Astrocyte (in vitro differentiated cells and primary cell): ENCODE measurements at regions not wholly inside any gene's neighbourhood (a gene's known extent, or its start where the extent isn't known, plus 50 kb on each side); places are given as distances from the start of the nearest gene placed in this dataset.
A peak's percentile ranks its signal among the peaks of the same experiment; 100 is the strongest.

Source experiments
- DNase-seq: peaks from one replicate; pipeline ENCODE4 v3.0.0-alpha.2; 2010; ENCODE audit warnings: low read depth
- FAIRE-seq: peaks from 2 replicates; lab custom pipeline; 2011; peaks lifted over from hg19 to GRCh38; lab: Jason Lieb, UNC
- H2AFZ ChIP-seq: 2 replicates; pipeline ENCODE4 v1.6.0; 2012; ENCODE audit warnings: low read depth, low read length, inconsistent platforms
- H3K27ac ChIP-seq: 2 replicates; pipeline ENCODE4 v1.5.1; 2011; ENCODE audit warnings: low read depth, low read length, inconsistent platforms
- H3K27me3 ChIP-seq: 2 replicates; pipeline ENCODE4 v1.6.0; 2011; ENCODE audit warnings: low read length, inconsistent platforms; ENCODE audit not compliant: insufficient read depth
- H3K36me3 ChIP-seq: 2 replicates; pipeline ENCODE4 v1.5.1; 2011; ENCODE audit warnings: low read length, inconsistent platforms; ENCODE audit not compliant: insufficient read depth
- H3K4me1 ChIP-seq: 2 replicates; pipeline ENCODE4 v1.5.1; 2011; ENCODE audit warnings: low read length, inconsistent platforms; ENCODE audit not compliant: insufficient read depth
- H3K4me2 ChIP-seq: 2 replicates; pipeline ENCODE4 v1.6.0; 2012; ENCODE audit warnings: low read length, inconsistent platforms
- H3K4me3 ChIP-seq: 2 replicates; pipeline ENCODE4 v1.5.1; 2011; ENCODE audit warnings: low read depth, mild to moderate bottlenecking, low read length, inconsistent platforms; ENCODE audit not compliant: insufficient read depth
- H3K79me2 ChIP-seq: 2 replicates; pipeline ENCODE4 v1.6.0; 2012; ENCODE audit warnings: mild to moderate bottlenecking, low read length, inconsistent platforms; ENCODE audit not compliant: insufficient read depth
- H3K9ac ChIP-seq: 2 replicates; pipeline ENCODE4 v1.6.0; 2012; ENCODE audit warnings: mild to moderate bottlenecking, low read length, inconsistent platforms
- H3K9me3 ChIP-seq: 2 replicates; pipeline ENCODE4 v1.5.1; 2012; ENCODE audit warnings: low read depth, mild to moderate bottlenecking, low read length, inconsistent platforms; ENCODE audit not compliant: insufficient read depth
- H4K20me1 ChIP-seq: 2 replicates; pipeline ENCODE4 v1.6.0; 2012; ENCODE audit warnings: low read length, inconsistent platforms; ENCODE audit not compliant: insufficient read depth
- H3K27ac Mint-ChIP-seq: one replicate; pipeline ENCODE4 v1.8.0; 2021; ENCODE audit warnings: mild to moderate bottlenecking, mixed read lengths; ENCODE audit not compliant: unreplicated experiment
- H3K27me3 Mint-ChIP-seq: one replicate; pipeline ENCODE4 v1.8.0; 2021; ENCODE audit warnings: low read depth, mixed read lengths; ENCODE audit not compliant: unreplicated experiment
- H3K36me3 Mint-ChIP-seq: one replicate; pipeline ENCODE4 v1.8.0; 2021; ENCODE audit warnings: low read depth, mixed read lengths; ENCODE audit not compliant: unreplicated experiment
- H3K4me1 Mint-ChIP-seq: one replicate; pipeline ENCODE4 v1.8.0; 2021; ENCODE audit warnings: low read depth, mixed read lengths; ENCODE audit not compliant: unreplicated experiment
- H3K4me3 Mint-ChIP-seq: one replicate; pipeline ENCODE4 v1.8.0; 2021; ENCODE audit warnings: mild to moderate bottlenecking, moderate library complexity, mixed read lengths; ENCODE audit not compliant: unreplicated experiment
- H3K9me3 Mint-ChIP-seq: one replicate; pipeline ENCODE4 v1.8.0; 2021; ENCODE audit warnings: mild to moderate bottlenecking, mixed read lengths; ENCODE audit not compliant: unreplicated experiment
- EZH2 ChIP-seq: IDR thresholded peaks from 2 replicates; pipeline ENCODE4 v1.6.1; 2012; ENCODE audit warnings: mild to moderate bottlenecking, low read length, inconsistent platforms; ENCODE audit not compliant: insufficient read depth
- TF ChIP-seq, protein P1 (sequence below): IDR thresholded peaks from 2 replicates; pipeline ENCODE4 v1.5.1; 2011; ENCODE audit warnings: low read depth, mild to moderate bottlenecking, inconsistent platforms, low read length, moderate library complexity; ENCODE audit not compliant: insufficient read depth

DNA sequence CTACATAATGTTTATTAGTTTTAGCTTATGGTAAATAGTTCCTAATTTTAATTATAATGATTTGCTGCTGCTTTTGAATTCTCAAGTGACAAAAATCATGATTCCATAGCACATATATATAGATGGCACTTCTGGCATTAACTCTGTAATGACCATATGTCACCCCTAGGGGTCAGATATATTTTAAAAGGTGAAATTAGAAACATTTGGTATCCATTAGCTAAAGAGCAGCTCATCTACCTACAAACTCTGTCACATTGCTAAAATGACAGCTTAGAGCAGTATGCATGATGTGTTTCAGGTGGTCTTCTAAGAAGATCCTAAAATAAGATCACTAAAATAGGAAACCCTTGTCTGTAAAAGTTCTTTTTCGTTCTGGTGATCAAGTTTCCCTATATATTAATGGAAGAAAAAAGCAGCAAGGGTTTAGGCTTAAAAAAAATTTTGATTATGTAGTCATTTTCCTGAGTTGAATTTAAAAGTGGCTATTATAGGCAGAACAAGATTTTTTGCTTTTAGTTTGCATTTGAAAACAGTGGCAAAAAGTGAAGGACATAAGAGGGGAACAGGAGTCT lies 157.7 kb upstream of the POU5F2 start:
- H3K9me3 Mint-ChIP-seq: no peaks in the 10 kb centered on the region
- no peaks in the 10 kb centered on the region for H3K27me3 Mint-ChIP-seq
- no peaks in the 10 kb centered on the region for H3K36me3 ChIP-seq
- TF ChIP-seq, protein P1, sequence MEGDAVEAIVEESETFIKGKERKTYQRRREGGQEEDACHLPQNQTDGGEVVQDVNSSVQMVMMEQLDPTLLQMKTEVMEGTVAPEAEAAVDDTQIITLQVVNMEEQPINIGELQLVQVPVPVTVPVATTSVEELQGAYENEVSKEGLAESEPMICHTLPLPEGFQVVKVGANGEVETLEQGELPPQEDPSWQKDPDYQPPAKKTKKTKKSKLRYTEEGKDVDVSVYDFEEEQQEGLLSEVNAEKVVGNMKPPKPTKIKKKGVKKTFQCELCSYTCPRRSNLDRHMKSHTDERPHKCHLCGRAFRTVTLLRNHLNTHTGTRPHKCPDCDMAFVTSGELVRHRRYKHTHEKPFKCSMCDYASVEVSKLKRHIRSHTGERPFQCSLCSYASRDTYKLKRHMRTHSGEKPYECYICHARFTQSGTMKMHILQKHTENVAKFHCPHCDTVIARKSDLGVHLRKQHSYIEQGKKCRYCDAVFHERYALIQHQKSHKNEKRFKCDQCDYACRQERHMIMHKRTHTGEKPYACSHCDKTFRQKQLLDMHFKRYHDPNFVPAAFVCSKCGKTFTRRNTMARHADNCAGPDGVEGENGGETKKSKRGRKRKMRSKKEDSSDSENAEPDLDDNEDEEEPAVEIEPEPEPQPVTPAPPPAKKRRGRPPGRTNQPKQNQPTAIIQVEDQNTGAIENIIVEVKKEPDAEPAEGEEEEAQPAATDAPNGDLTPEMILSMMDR: peak; percentile 38
- no peak for TF ChIP-seq EZH2
- H3K4me1 Mint-ChIP-seq: no peaks in the 10 kb centered on the region
- H3K36me3 Mint-ChIP-seq: no peaks in the 10 kb centered on the region
- no peaks in the 10 kb centered on the region for H4K20me1 ChIP-seq
- no peak overlapping the region for H3K4me3 ChIP-seq
- no peak for DNase-seq
- no peak overlapping the region for H3K9ac ChIP-seq
- H3K79me2 ChIP-seq: no peaks in the 10 kb centered on the region
- no peak overlapping the region for H2AFZ ChIP-seq
- no peaks in the 10 kb centered on the region for H3K27me3 ChIP-seq
- H3K27ac ChIP-seq: no peak overlapping the region
- no peaks in the 10 kb centered on the region for H3K4me1 ChIP-seq
- no peak overlapping the region for H3K4me3 Mint-ChIP-seq
- H3K9me3 ChIP-seq: no peaks in the 10 kb centered on the region
- H3K27ac Mint-ChIP-seq: no peak overlapping the region
- no peak overlapping the region for H3K4me2 ChIP-seq
- FAIRE-seq: peak; percentile 32

- Mint-ChIP-seq H3K9me3 (no peaks in the 10 kb centered on the region), H3K27ac (no peak overlapping the region), H3K4me3 (no peak overlapping the region), H3K27me3 (no peaks in the 10 kb centered on the region), H3K36me3 (no peaks in the 10 kb centered on the region), H3K4me1 (peaks cover 11% of the 10 kb centered on the region)
- TF ChIP-seq, protein P1: peak; percentile 32
- TF ChIP-seq EZH2: no peak
- H3K27me3 ChIP-seq: no peaks in the 10 kb centered on the region
- no peaks in the 10 kb centered on the region for H3K79me2 ChIP-seq
- no peak overlapping the region for H3K9ac ChIP-seq
- DNase-seq: no peak
- H3K4me1 ChIP-seq: no peaks in the 10 kb centered on the region
- H4K20me1 ChIP-seq: no peaks in the 10 kb centered on the region
- no peak overlapping the region for H3K4me3 ChIP-seq
- no peaks in the 10 kb centered on the region for H3K36me3 ChIP-seq
- H2AFZ ChIP-seq: no peak overlapping the region
- peak; percentile 34 for FAIRE-seq
- no peak overlapping the region for H3K27ac ChIP-seq
- H3K4me2 ChIP-seq: no peak overlapping the region
- H3K9me3 ChIP-seq: no peaks in the 10 kb centered on the region
Measured at GRCh38 chr5:93894601-93895354, 153.4 kb upstream of the POU5F2 start.

DNA sequence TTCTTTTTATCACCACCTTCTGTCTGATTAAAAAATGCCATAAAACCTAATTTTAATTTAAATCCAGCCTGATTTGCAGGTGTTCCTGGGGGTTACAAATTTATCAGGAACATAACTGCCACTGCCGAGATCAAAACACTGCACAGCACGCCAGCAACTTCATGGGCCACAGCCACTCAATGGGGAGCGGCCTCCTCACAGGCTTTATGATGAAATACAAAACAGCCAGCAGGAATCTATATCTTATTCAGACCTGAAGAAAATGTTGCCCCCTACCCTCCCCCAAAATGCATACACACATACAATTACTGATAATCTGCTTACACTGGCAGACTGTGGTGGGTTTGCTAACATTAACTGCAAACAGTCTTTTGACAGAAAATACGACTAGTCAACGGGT lies 151.7 kb upstream of the POU5F2 start:
- Mint-ChIP-seq H3K36me3 (no peaks in the 10 kb centered on the region), H3K27ac (peak overlapping the region; percentile 6), H3K9me3 (no peaks in the 10 kb centered on the region), H3K27me3 (no peaks in the 10 kb centered on the region), H3K4me1 (peaks cover 11% of the 10 kb centered on the region), H3K4me3 (no peak overlapping the region)
- no peaks in the 10 kb centered on the region for H4K20me1 ChIP-seq
- H3K27me3 ChIP-seq: no peaks in the 10 kb centered on the region
- no peaks in the 10 kb centered on the region for H3K36me3 ChIP-seq
- H2AFZ ChIP-seq: no peak overlapping the region
- H3K4me2 ChIP-seq: no peak overlapping the region
- DNase-seq (no peak), FAIRE-seq (no peak)
- H3K4me3 ChIP-seq: no peak overlapping the region
- no peak overlapping the region for H3K27ac ChIP-seq
- TF ChIP-seq, protein P1: no peak
- no peak for TF ChIP-seq EZH2
- no peaks in the 10 kb centered on the region for H3K4me1 ChIP-seq
- no peaks in the 10 kb centered on the region for H3K79me2 ChIP-seq
- no peaks in the 10 kb centered on the region for H3K9me3 ChIP-seq
- H3K9ac ChIP-seq: no peak overlapping the region
